HFFc6 (cell line): ENCODE measurements at regions not wholly inside any gene's neighbourhood (a gene's known extent, or its start where the extent isn't known, plus 50 kb on each side); places are given as distances from the start of the nearest gene placed in this dataset.
A peak's percentile ranks its signal among the peaks of the same experiment; 100 is the strongest.

Experiments
- DNase-seq: peaks from one replicate; pipeline ENCODE4 v3.0.0-alpha.2; 2018
- H3K27ac Mint-ChIP-seq: 2 replicates; pipeline ENCODE4 v1.8.0; 2020; ENCODE audit warnings: mild to moderate bottlenecking, mixed read lengths
- H3K27me3 Mint-ChIP-seq: 2 replicates; pipeline ENCODE4 v1.8.0; 2021; ENCODE audit warnings: mild to moderate bottlenecking, moderate library complexity, mixed read lengths; ENCODE audit not compliant: insufficient read depth
- H3K36me3 Mint-ChIP-seq: 2 replicates; pipeline ENCODE4 v1.8.0; 2021; ENCODE audit warnings: low read depth, mixed read lengths
- H3K4me1 Mint-ChIP-seq: 2 replicates; pipeline ENCODE4 v1.8.0; 2020; ENCODE audit warnings: low read depth, mixed read lengths
- H3K4me3 Mint-ChIP-seq: 2 replicates; pipeline ENCODE4 v1.8.0; 2020; ENCODE audit warnings: mild to moderate bottlenecking, moderate library complexity, mixed read lengths
- H3K9me3 Mint-ChIP-seq: 2 replicates; pipeline ENCODE4 v1.8.0; 2020; ENCODE audit warnings: mild to moderate bottlenecking, mixed read lengths
- CTCF ChIP-seq: fragments of 200-600 bp; sonication (generic); IDR thresholded peaks from 2 replicates; pipeline ENCODE4 v1.5.0; 2021; ENCODE audit warnings: antibody characterized with exemption, mild to moderate bottlenecking

GRCh38 chr1:94306521-94306920 lies 69.1 kb upstream of the ARHGAP29 start:
- no peak for DNase-seq
- peaks cover 30% of the 10 kb centered on the region for H3K4me1 Mint-ChIP-seq
- H3K36me3 Mint-ChIP-seq: no peaks in the 10 kb centered on the region
- peaks cover 3% of the 10 kb centered on the region; the same call in 1 of the 2 replicates for H3K27me3 Mint-ChIP-seq
- H3K9me3 Mint-ChIP-seq: no peaks in the 10 kb centered on the region
- no peak for TF ChIP-seq CTCF
- no peak overlapping the region for H3K4me3 Mint-ChIP-seq
- H3K27ac Mint-ChIP-seq: no peak overlapping the region

GRCh38 chr1:94305704-94306103 lies 68.3 kb upstream of the ARHGAP29 start:
- no peak overlapping the region for H3K27ac Mint-ChIP-seq
- TF ChIP-seq CTCF: no peak
- H3K4me1 Mint-ChIP-seq: peaks cover 39% of the 10 kb centered on the region
- H3K36me3 Mint-ChIP-seq: no peaks in the 10 kb centered on the region
- peak overlapping the region; percentile 4; the same call in 1 of the 2 replicates for H3K4me3 Mint-ChIP-seq
- peaks cover 4% of the 10 kb centered on the region for H3K27me3 Mint-ChIP-seq
- DNase-seq: peak; percentile 70
- H3K9me3 Mint-ChIP-seq: no peaks in the 10 kb centered on the region

GRCh38 chr1:94304553-94304952 lies 67.2 kb upstream of the ARHGAP29 start:
- no peaks in the 10 kb centered on the region for H3K9me3 Mint-ChIP-seq
- no peak for TF ChIP-seq CTCF
- H3K36me3 Mint-ChIP-seq: no peaks in the 10 kb centered on the region
- H3K4me3 Mint-ChIP-seq: no peak overlapping the region
- H3K27me3 Mint-ChIP-seq: peaks cover 4% of the 10 kb centered on the region
- peak overlapping the region; percentile 2 for H3K27ac Mint-ChIP-seq
- peaks cover 50% of the 10 kb centered on the region for H3K4me1 Mint-ChIP-seq
- DNase-seq: peak; percentile 11

- H3K27me3 Mint-ChIP-seq: peaks cover 4% of the 10 kb centered on the region
- peaks cover 61% of the 10 kb centered on the region for H3K4me1 Mint-ChIP-seq
- H3K4me3 Mint-ChIP-seq: no peak overlapping the region
- DNase-seq: no peak
- no peak overlapping the region for H3K27ac Mint-ChIP-seq
- no peaks in the 10 kb centered on the region for H3K36me3 Mint-ChIP-seq
- H3K9me3 Mint-ChIP-seq: no peaks in the 10 kb centered on the region
- no peak for TF ChIP-seq CTCF
Observed at GRCh38 chr1:94303005-94303404, 65.6 kb upstream of the ARHGAP29 start.

DNA sequence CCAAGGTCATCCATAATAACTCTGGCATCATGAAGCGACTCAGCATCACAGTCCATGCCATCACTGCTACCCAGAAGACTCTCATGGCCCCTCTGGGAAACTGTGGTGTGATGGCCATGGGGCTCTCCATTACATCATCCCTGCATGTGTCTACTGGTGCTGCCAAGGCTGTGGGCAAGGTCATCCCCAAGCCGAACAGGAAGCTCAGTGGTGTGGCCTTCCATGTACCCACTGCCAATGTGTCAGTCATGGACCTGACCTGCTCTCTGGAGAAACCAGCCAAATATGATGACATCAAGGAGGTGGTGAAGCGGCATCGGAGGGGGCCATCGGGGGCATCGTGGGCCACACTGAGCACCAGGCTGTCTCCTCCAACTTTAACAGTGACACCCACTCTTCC lies 65.1 kb upstream of the ARHGAP29 start:
- H3K27me3 Mint-ChIP-seq: peaks cover 4% of the 10 kb centered on the region
- no peak overlapping the region for H3K4me3 Mint-ChIP-seq
- DNase-seq: no peak
- no peaks in the 10 kb centered on the region for H3K9me3 Mint-ChIP-seq
- H3K27ac Mint-ChIP-seq: no peak overlapping the region
- peaks cover 61% of the 10 kb centered on the region for H3K4me1 Mint-ChIP-seq
- no peaks in the 10 kb centered on the region for H3K36me3 Mint-ChIP-seq
- no peak for TF ChIP-seq CTCF

DNA sequence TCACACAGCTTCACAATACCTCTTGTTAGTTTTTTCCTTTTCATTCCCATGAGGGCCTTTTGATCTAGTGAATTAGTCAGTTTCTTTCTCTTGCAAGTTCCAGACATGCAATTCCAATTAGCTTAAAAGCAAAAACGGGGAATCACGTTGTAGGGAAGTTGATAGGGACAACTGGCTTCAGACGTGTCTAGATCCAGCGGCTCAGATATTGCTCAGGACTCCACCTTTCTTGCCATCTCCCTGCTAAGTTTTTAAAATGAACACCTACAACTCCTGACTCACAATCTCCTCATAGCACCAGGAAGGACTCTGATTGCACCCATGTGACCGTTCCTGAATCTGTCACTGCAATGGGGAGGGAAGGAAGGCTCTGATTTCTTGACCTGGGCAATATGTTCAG lies 63.8 kb upstream of the ARHGAP29 start:
- TF ChIP-seq CTCF: no peak
- no peak overlapping the region for H3K4me3 Mint-ChIP-seq
- peaks cover 60% of the 10 kb centered on the region for H3K4me1 Mint-ChIP-seq
- H3K27ac Mint-ChIP-seq: 0 out of 2 replicates have a peak overlapping the region, but pooled peaks have one; percentile 2
- no peak for DNase-seq
- H3K27me3 Mint-ChIP-seq: peaks cover 4% of the 10 kb centered on the region
- H3K9me3 Mint-ChIP-seq: no peaks in the 10 kb centered on the region
- H3K36me3 Mint-ChIP-seq: no peaks in the 10 kb centered on the region
